HEK293 (cell line): ENCODE measurements at regions not wholly inside any gene's neighbourhood (a gene's known extent, or its start where the extent isn't known, plus 50 kb on each side); places are given as distances from the start of the nearest gene placed in this dataset.

Experiments
- CTCF ChIA-PET: fragments of 350-600 bp; formaldehyde crosslinking; extraction: SDS; loops from one replicate; lab custom pipeline; 2021; ENCODE audit warnings: antibody characterized with exemption; lab: Yijun Ruan, JAX
- POLR2A ChIA-PET: fragments of 300-600 bp; formaldehyde crosslinking; extraction: SDS; loops from one replicate; lab custom pipeline; 2020; ENCODE audit warnings: antibody characterized with exemption, inconsistent platforms; lab: Yijun Ruan, JAX
- H3K27ac ChIP-seq: fragments of 200-500 bp; sonication (Bioruptor generic); 2 replicates; pipeline ENCODE4 v1.5.1; 2014; ENCODE audit warnings: low read depth, low read length, control low read depth, inconsistent platforms; ENCODE audit errors: extremely low read depth
- H3K36me3 ChIP-seq, 2 experiments: fragments of 200-500 bp in 1 of 2; sonication (Bioruptor generic) in 1 of 2; 1 replicate in 1 of 2; 2 replicates in 1 of 2; pipeline ENCODE4 v1.5.1; 2014 to 2017; ENCODE audit warnings: inconsistent platforms in 2 of 2, low read length in 2 of 2; ENCODE audit not compliant: control insufficient read depth in 2 of 2, insufficient read depth in 1 of 2
- H3K4me1 ChIP-seq: fragments of 200-500 bp; sonication (Bioruptor generic); 2 replicates; pipeline ENCODE4 v1.5.1; 2014; ENCODE audit warnings: mild to moderate bottlenecking, low read length, inconsistent platforms; ENCODE audit not compliant: control insufficient read depth, insufficient read depth
- H3K4me3 ChIP-seq: 2 replicates; pipeline ENCODE4 v1.5.1; 2011; ENCODE audit warnings: low read depth, mild to moderate bottlenecking, control low read depth, low read length, moderate library complexity
- H3K9me3 ChIP-seq: fragments of 200-500 bp; sonication (Bioruptor generic); 2 replicates; pipeline ENCODE4 v1.5.1; 2014; ENCODE audit warnings: low read depth, low read length, inconsistent platforms; ENCODE audit not compliant: control insufficient read depth, insufficient read depth
- BCL11B ChIP-seq: fragments of 450-650 bp; formaldehyde crosslinking; IDR thresholded peaks from 2 replicates; pipeline ENCODE4 v1.5.1; 2016; ENCODE audit warnings: low read depth, missing biosample characterization, missing genetic modification characterization
- EGR2 ChIP-seq: fragments of 450-650 bp; formaldehyde crosslinking; IDR thresholded peaks from 2 replicates; pipeline ENCODE4 v1.5.1; 2016; ENCODE audit warnings: low read depth, missing biosample characterization, missing genetic modification characterization
- GFI1B ChIP-seq: fragments of 450-650 bp; formaldehyde crosslinking; IDR thresholded peaks from 2 replicates; pipeline ENCODE4 v1.5.1; 2016; ENCODE audit warnings: missing biosample characterization, missing genetic modification characterization
- KLF9 ChIP-seq: fragments of 450-650 bp; formaldehyde crosslinking; IDR thresholded peaks from 2 replicates; pipeline ENCODE4 v1.5.1; 2016; ENCODE audit warnings: missing biosample characterization, missing genetic modification characterization, low read depth
- SCRT2 ChIP-seq: fragments of 450-650 bp; formaldehyde crosslinking; IDR thresholded peaks from 2 replicates; pipeline ENCODE4 v1.5.1; 2016; ENCODE audit warnings: missing biosample characterization, missing genetic modification characterization
- ZBTB1 ChIP-seq: fragments of 450-650 bp; formaldehyde crosslinking; IDR thresholded peaks from 2 replicates; pipeline ENCODE4 v1.5.1; 2016; ENCODE audit warnings: missing biosample characterization, missing genetic modification characterization
- ZBTB8A ChIP-seq: fragments of 450-650 bp; formaldehyde crosslinking; IDR thresholded peaks from 2 replicates; pipeline ENCODE4 v1.5.1; 2016; ENCODE audit warnings: missing biosample characterization, missing genetic modification characterization
- ZFHX2 ChIP-seq: fragments of 450-650 bp; formaldehyde crosslinking; conservative IDR thresholded peaks from 2 replicates; pipeline ENCODE4 v1.5.1; 2016; ENCODE audit warnings: missing biosample characterization, missing genetic modification characterization
- ZNF10 ChIP-seq: fragments of 450-650 bp; formaldehyde crosslinking; IDR thresholded peaks from 2 replicates; pipeline ENCODE4 v1.5.1; 2017; ENCODE audit warnings: missing biosample characterization, missing genetic modification characterization
- ZNF133 ChIP-seq: fragments of 450-650 bp; formaldehyde crosslinking; IDR thresholded peaks from 2 replicates; pipeline ENCODE4 v1.5.1; 2016; ENCODE audit warnings: missing biosample characterization, missing genetic modification characterization
- ZNF146 ChIP-seq: fragments of 450-650 bp; formaldehyde crosslinking; IDR thresholded peaks from 2 replicates; pipeline ENCODE4 v1.5.1; 2016; ENCODE audit warnings: missing biosample characterization, missing genetic modification characterization
- ZNF184 ChIP-seq: fragments of 450-650 bp; IDR thresholded peaks from 2 replicates; pipeline ENCODE4 v1.5.1; 2018; ENCODE audit warnings: missing biosample characterization, mild to moderate bottlenecking, missing genetic modification characterization
- ZNF37A ChIP-seq: fragments of 450-650 bp; IDR thresholded peaks from 2 replicates; pipeline ENCODE4 v1.5.1; 2018; ENCODE audit warnings: missing biosample characterization, missing genetic modification characterization
- ZNF394 ChIP-seq: fragments of 450-650 bp; formaldehyde crosslinking; IDR thresholded peaks from 2 replicates; pipeline ENCODE4 v1.5.1; 2016; ENCODE audit warnings: missing biosample characterization, missing genetic modification characterization, mild to moderate bottlenecking, moderate library complexity, borderline replicate concordance
- ZNF404 ChIP-seq: fragments of 450-650 bp; formaldehyde crosslinking; IDR thresholded peaks from 2 replicates; pipeline ENCODE4 v1.5.1; 2017; ENCODE audit warnings: missing biosample characterization, missing genetic modification characterization
- ZNF600 ChIP-seq: fragments of 450-650 bp; formaldehyde crosslinking; IDR thresholded peaks from 2 replicates; pipeline ENCODE4 v1.5.1; 2016; ENCODE audit warnings: missing biosample characterization, missing genetic modification characterization
- ZNF791 ChIP-seq: fragments of 450-650 bp; formaldehyde crosslinking; IDR thresholded peaks from 2 replicates; pipeline ENCODE4 v1.5.1; 2016; ENCODE audit warnings: missing biosample characterization, missing genetic modification characterization
- ZNF843 ChIP-seq: fragments of 450-650 bp; formaldehyde crosslinking; IDR thresholded peaks from 2 replicates; pipeline ENCODE4 v1.5.1; 2016; ENCODE audit warnings: missing biosample characterization, missing genetic modification characterization
- TF ChIP-seq, protein P1 (sequence below): fragments of 450-650 bp; formaldehyde crosslinking; IDR thresholded peaks from 2 replicates; pipeline ENCODE4 v1.5.1; 2016; ENCODE audit warnings: missing biosample characterization, missing genetic modification characterization
- TF ChIP-seq, protein P2 (sequence below): fragments of 450-650 bp; formaldehyde crosslinking; IDR thresholded peaks from 2 replicates; pipeline ENCODE4 v1.5.1; 2016; ENCODE audit warnings: missing biosample characterization, missing genetic modification characterization
- TF ChIP-seq, protein P3 (sequence below): fragments of 450-650 bp; formaldehyde crosslinking; IDR thresholded peaks from 2 replicates; pipeline ENCODE4 v1.5.1; 2016; ENCODE audit warnings: missing biosample characterization, missing genetic modification characterization, borderline replicate concordance
- TF ChIP-seq, protein P4 (sequence below): fragments of 450-650 bp; formaldehyde crosslinking; IDR thresholded peaks from 2 replicates; pipeline ENCODE4 v1.5.1; 2016; ENCODE audit warnings: missing biosample characterization, missing genetic modification characterization, borderline replicate concordance

DNA sequence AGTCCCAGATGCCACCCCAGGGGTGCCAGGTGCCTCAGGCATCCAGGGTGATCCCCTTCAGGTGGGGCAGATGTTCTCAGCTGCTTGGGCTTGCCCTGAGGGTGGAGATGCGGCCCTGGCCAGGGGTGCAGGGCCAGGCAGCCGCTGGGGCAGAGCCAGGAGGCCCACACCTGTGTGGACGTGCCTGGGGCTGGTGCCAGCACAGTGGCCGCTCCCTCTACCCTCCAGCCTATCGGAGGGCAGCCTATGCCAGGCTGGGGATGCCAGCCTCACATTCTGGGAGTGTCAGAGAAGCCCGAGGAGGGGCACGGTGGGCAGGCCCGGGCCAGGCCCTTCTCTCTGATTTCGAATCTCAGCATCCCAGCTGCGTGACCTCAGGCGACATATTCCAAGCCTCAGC lies 96.5 kb upstream of the WNT4 start (continued):
- TF ChIP-seq ZNF394 (tag by site-specific recombination): no peak
- TF ChIP-seq, protein P1, sequence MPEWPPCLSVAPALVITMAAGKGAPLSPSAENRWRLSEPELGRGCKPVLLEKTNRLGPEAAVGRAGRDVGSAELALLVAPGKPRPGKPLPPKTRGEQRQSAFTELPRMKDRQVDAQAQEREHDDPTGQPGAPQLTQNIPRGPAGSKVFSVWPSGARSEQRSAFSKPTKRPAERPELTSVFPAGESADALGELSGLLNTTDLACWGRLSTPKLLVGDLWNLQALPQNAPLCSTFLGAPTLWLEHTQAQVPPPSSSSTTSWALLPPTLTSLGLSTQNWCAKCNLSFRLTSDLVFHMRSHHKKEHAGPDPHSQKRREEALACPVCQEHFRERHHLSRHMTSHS (tag by site-specific recombination): no peak
- TF ChIP-seq ZNF843 (tag by site-specific recombination): no peak
- no peak for TF ChIP-seq ZNF600
- no peak for TF ChIP-seq ZBTB8A (tag by site-specific recombination)
- TF ChIP-seq ZNF791: no peak
- TF ChIP-seq KLF9 (tag by site-specific recombination): no peak

DNA sequence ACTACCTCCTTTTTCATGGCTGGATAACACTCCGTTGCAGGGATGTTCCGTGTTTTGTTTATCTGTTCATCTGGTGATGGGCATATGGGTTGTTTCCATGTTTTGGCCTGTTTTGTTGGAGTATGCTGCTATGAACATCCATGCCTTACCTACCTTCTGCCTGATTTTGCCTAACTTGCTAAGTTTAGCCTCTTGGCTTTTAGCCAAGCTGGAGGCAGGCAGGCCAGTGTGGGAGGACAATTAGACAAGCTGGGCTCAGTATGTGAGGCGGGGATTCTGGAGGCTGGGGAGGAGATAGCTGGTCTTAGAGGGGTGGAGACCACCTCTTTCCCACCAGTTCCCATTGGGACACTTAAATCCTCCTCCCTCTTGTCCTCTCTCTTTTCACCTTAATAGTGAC lies 98.4 kb upstream of the WNT4 start:
- ChIA-PET POLR2A (no interaction called here), CTCF (interaction anchor here (0.6 kb wide), 1 partner anchor 75 kb away, joined by 4 read pairs; no protein-coding TSS in a partner anchor)
- H3K36me3 ChIP-seq: no peaks in the 10 kb centered on the region
- H3K4me1 ChIP-seq: no peaks in the 10 kb centered on the region
- no peaks in the 10 kb centered on the region for H3K9me3 ChIP-seq
- H3K27ac ChIP-seq: no peak overlapping the region
- no peak overlapping the region for H3K4me3 ChIP-seq
- TF ChIP-seq EGR2 (peak; percentile 90; the same call in 1 of the 2 replicates), ZNF404 (tag by site-specific recombination) (no peak), BCL11B (no peak), SCRT2 (tag by site-specific recombination) (no peak), ZNF10 (tag by site-specific recombination) (no peak), ZFHX2 (peak; percentile 91), ZNF184 (tag by site-specific recombination) (no peak), ZNF133 (tag by site-specific recombination) (no peak), GFI1B (tag by site-specific recombination) (no peak), ZNF37A (tag by site-specific recombination) (no peak), ZBTB1 (tag by site-specific recombination) (no peak), ZNF146 (tag by site-specific recombination) (peak; percentile 86)
- TF ChIP-seq, protein P2, sequence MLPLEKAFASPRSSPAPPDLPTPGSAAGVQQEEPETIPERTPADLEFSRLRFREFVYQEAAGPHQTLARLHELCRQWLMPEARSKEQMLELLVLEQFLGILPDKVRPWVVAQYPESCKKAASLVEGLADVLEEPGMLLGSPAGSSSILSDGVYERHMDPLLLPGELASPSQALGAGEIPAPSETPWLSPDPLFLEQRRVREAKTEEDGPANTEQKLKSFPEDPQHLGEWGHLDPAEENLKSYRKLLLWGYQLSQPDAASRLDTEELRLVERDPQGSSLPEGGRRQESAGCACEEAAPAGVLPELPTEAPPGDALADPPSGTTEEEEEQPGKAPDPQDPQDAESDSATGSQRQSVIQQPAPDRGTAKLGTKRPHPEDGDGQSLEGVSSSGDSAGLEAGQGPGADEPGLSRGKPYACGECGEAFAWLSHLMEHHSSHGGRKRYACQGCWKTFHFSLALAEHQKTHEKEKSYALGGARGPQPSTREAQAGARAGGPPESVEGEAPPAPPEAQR (tag by site-specific recombination): no peak
- TF ChIP-seq, protein P3, sequence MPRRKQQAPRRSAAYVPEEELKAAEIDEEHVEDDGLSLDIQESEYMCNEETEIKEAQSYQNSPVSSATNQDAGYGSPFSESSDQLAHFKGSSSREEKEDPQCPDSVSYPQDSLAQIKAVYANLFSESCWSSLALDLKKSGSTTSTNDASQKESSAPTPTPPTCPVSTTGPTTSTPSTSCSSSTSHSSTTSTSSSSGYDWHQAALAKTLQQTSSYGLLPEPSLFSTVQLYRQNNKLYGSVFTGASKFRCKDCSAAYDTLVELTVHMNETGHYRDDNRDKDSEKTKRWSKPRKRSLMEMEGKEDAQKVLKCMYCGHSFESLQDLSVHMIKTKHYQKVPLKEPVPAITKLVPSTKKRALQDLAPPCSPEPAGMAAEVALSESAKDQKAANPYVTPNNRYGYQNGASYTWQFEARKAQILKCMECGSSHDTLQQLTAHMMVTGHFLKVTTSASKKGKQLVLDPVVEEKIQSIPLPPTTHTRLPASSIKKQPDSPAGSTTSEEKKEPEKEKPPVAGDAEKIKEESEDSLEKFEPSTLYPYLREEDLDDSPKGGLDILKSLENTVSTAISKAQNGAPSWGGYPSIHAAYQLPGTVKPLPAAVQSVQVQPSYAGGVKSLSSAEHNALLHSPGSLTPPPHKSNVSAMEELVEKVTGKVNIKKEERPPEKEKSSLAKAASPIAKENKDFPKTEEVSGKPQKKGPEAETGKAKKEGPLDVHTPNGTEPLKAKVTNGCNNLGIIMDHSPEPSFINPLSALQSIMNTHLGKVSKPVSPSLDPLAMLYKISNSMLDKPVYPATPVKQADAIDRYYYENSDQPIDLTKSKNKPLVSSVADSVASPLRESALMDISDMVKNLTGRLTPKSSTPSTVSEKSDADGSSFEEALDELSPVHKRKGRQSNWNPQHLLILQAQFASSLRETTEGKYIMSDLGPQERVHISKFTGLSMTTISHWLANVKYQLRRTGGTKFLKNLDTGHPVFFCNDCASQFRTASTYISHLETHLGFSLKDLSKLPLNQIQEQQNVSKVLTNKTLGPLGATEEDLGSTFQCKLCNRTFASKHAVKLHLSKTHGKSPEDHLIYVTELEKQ (tag by site-specific recombination): no peak
- TF ChIP-seq, protein P4, sequence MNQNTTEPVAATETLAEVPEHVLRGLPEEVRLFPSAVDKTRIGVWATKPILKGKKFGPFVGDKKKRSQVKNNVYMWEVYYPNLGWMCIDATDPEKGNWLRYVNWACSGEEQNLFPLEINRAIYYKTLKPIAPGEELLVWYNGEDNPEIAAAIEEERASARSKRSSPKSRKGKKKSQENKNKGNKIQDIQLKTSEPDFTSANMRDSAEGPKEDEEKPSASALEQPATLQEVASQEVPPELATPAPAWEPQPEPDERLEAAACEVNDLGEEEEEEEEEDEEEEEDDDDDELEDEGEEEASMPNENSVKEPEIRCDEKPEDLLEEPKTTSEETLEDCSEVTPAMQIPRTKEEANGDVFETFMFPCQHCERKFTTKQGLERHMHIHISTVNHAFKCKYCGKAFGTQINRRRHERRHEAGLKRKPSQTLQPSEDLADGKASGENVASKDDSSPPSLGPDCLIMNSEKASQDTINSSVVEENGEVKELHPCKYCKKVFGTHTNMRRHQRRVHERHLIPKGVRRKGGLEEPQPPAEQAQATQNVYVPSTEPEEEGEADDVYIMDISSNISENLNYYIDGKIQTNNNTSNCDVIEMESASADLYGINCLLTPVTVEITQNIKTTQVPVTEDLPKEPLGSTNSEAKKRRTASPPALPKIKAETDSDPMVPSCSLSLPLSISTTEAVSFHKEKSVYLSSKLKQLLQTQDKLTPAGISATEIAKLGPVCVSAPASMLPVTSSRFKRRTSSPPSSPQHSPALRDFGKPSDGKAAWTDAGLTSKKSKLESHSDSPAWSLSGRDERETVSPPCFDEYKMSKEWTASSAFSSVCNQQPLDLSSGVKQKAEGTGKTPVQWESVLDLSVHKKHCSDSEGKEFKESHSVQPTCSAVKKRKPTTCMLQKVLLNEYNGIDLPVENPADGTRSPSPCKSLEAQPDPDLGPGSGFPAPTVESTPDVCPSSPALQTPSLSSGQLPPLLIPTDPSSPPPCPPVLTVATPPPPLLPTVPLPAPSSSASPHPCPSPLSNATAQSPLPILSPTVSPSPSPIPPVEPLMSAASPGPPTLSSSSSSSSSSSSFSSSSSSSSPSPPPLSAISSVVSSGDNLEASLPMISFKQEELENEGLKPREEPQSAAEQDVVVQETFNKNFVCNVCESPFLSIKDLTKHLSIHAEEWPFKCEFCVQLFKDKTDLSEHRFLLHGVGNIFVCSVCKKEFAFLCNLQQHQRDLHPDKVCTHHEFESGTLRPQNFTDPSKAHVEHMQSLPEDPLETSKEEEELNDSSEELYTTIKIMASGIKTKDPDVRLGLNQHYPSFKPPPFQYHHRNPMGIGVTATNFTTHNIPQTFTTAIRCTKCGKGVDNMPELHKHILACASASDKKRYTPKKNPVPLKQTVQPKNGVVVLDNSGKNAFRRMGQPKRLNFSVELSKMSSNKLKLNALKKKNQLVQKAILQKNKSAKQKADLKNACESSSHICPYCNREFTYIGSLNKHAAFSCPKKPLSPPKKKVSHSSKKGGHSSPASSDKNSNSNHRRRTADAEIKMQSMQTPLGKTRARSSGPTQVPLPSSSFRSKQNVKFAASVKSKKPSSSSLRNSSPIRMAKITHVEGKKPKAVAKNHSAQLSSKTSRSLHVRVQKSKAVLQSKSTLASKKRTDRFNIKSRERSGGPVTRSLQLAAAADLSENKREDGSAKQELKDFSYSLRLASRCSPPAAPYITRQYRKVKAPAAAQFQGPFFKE (tag by site-specific recombination): no peak
- TF ChIP-seq, all 188 proteins: peak for 3
